Kidney capillary endothelial cell (primary cell): ENCODE measurements at regions not wholly inside any gene's neighbourhood (a gene's known extent, or its start where the extent isn't known, plus 50 kb on each side); places are given as distances from the start of the nearest gene placed in this dataset.

ENCODE experiments used
- DNase-seq: peaks from one replicate; pipeline ENCODE4 v3.0.0-alpha.2; 2018; ENCODE audit warnings: low spot score

DNA sequence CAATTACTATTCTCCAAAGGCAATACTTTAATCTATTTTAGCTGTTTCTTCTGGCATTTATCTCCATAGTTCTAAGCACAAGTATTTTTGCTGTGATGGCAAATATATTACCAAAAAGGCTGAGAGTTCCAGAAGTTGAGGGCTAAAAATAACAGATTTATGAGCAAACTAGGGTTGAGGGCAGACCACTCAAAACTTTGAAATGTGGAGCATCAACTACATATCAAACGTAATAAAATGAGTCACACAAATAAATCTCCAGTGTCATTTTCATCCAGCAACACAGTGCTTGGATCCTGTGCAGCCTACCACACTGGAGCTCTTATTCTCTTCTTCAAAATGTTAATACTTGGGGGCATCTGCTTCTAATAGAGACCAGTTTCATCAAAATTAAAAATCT, 163.9 kb downstream of the HS3ST1 start:
- DNase-seq: no peak

DNA sequence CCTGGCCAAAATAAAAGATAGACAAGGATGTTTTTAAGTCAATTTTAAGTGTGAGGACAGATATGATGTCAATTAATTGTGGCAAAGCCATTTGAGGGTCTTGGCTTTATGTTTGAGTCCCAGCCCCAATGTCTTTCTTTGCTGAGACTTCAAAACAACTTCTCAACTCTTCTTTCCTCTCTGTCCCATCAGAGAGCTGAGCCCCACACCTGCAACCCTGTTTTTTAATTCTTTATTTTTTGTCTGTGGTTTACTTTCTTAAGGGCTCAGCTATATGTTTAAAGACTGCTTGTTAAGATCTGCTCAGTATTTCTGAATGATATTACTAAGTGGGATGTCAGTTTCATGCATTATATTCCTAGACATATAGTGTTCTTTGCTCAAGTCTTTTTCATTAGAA, 164.3 kb downstream of the HS3ST1 start:
- no peak for DNase-seq

DNA sequence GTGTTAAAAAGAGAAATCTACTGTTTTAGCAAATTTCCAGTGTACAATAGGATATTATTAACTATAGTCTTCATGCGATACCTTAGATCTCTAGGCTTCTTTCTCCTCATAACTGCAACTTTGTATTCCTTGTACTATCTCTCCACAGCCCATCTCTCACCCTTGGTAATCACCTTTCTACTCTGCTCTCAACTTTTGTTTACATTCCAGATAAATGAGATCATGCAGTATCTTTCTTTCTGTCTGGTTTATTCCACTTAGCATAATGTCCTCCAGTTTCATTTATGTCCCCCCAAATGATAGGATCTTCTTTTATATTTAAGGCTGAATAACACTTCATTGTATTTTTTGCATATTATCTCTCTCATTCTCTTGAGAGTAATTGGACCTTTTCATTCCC, 165.5 kb downstream of the HS3ST1 start:
- DNase-seq: no peak

DNA sequence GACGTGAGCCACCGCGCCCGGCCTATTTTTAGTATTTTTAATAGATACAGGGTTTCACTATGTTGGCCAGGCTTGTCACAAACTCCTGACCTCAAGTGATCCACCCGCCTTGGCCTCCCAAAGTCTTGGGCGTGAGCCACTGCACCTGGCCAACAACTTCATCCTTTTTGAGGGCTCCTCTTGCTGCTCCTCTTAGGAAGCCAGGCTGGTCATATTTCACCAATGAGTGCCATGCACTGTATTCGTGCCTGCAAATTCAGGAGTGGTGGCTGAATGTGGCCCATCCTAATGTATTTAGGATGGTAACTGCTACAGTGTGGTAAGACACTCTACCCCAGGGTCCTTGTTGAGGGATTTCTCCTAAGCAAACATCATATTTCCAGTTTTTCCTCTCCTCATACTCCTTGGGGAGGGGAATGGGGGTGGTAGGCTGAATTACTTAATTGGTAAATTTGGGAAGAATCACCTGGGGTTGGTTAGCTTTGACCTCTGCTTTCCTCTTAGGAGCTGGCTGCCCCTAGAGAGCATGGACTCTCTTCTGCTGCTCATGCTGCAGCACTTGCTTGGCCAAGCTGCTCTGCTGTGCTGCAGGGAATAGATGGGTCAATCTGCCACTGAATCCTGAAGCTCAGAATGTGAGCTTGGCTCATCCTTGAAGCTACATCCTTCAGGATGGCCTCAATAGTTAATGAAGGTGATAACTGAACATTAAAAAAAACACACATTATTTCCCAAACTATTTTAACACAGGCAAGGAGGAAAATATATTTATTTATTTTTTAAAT, 167.4 kb downstream of the HS3ST1 start:
- DNase-seq: no peak

DNA sequence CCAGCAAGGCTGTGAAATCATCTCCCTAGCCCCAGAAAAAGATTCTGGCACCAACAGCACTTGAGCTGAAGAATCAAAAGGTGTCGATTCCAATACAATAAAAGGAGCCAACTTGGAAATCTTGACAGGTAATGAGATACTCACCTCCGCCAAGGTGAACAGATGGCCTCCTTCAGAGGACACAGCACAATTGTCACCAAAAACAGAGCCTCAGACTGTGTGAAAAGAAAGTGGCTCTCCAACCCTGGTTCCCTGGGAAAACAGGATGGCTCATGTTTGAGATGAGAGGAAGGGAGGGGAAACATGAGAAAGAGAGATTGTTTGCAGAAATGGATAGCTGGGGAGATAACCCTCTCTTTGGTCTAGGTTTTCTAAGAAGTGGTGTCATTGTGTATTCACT, 168.9 kb downstream of the HS3ST1 start:
- DNase-seq: no peak

DNA sequence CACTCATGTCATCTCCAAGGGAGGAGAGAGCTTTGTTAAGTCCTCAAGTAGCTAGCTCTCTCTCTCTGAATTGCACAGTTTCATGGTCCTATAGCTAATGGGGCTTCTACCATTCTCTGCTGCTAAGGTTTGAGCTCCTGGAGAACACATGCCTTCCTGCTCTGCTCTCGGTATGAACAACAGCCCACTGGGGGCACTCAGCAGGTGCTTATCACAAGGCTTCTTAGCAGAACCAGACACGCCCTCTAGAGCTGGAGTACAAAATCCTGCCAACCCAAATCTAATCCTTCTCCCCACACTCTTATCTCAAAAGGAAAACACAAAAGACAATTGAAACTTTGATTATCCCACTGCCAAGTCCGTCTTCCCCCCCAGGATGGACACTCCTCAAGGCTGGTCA, 176.5 kb downstream of the HS3ST1 start:
- DNase-seq: no peak

DNA sequence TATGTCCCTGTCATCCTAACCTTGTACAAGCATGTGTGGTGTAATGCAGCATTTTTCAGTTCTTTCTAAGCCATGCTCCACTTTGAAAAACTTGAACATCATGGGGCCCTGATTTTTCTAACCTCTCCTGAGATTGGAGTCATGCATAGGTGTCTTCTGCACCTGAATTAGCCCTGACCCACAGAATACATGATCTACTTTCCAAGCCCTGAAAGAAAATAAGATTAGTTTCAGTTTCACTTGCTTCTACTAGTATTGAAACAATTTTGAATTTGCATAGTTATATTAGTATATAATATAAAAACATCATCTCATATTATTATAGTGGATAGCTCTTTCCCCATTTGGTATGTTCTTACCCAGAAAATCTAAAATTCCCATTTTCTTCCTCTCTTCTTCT, 178.2 kb downstream of the HS3ST1 start:
- no peak for DNase-seq

DNA sequence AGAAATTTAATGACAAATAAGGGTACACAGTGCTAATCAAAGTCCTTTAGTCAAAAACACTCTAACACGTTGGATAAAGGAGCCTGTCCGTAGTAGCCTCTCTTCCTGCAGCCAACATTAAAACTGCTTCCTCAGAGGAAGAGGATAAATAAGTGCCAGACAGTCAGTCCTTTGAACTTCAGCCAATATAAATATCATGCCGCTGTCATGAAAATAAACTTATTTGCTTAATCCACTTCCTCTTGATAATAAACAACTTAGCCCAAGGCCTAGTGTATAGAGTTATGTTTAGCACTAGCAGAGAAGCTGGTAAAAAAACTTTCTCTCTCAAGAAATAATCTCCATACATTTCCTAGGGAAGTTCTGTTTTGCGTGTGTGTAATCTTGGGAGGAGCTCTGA, 196.7 kb downstream of the HS3ST1 start:
- peak; percentile 18 for DNase-seq

DNA sequence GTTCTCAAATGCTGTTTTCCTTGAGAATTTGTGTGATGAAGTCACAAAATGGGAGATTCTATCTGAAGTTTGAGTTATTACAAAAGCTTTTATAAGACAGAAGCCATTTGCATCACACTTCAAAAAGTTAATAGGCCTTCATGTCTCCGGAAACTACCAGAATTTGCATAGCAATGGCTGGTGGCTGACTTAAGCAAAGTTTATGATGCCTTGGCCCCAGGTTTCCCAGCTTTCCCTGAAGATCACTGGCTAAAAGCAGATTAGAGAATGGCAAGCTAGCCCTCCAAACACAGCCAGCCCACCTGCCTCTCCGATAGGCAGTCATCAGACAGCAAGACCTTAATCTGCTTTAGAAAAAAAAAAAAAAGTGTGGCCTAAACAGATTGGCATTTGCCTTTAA, 197.8 kb downstream of the HS3ST1 start:
- DNase-seq: no peak

DNA sequence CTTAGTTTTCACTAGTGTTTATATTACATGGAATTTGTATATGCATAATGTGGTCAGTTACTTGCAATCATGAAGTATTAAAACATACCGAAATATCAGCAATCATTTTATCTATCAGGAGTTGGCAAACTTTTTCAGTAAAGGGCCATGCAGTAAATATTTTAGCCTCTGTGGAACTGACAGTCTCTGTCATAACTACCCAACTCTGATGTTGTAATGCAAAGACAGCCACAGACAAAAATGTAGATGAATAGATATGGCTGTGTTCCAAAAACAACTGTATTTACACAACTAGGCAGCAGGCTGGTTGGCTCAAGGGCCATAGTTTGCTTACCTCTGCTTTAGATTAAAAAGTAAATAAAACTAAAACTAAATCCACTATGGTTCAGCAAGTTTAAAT, 200.2 kb downstream of the HS3ST1 start:
- DNase-seq: no peak

DNA sequence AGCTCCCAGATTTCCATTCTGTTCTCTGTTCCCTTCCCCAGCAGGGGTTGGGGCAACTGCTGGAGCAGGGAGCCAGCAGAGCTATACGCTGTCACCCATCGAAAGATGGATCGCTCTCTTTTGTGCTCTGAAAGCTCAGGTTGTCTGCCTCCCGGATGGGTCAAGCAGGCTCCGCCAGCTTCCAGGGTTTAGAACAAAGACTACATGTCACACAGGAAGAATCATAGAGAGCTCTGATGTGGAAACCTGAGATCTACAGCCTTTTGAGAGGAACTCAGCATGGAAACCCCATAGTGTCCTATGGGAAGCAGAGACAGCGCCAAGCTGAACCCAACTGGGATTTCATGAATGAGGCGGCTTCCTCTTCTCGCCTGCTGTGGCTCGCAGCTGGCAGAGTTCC, 205.4 kb downstream of the HS3ST1 start:
- no peak for DNase-seq

DNA sequence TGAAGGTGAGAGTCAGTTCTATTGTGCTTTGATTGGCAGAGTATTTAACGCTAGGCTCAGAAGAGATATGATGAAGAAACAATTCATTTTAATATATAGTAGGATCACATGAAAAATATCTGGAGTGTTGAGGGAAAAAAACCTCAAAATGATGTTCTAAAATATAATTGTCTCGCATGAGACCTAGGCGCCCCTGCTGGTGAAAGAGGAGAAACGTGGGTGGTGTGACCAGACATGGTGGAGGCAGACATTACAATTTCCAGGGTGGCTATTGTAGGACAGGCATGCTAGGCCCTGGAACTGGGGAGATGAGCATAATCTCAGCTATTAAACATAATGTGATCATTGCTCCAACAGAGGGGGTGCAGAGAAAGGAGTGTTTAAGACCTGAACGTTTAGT, 210.0 kb downstream of the HS3ST1 start:
- no peak for DNase-seq

DNA sequence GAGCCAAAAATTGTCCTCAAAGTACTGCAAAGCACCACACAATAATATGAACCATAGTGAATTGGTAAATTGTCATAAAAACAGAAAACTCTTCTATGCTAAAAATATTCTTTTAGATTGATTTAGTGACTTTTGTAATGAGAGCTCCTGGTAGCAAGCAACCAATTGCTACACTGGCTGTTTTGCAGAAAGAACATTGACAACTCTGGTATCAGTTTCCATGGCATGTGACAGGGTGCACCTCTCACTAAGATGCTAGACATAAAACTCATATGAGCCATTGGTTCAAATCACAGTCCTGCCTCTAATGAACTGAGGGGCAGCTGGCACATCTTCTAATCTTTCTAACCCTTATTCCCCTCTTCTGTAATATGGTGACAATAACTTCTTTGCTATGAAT, 212.2 kb downstream of the HS3ST1 start:
- no peak for DNase-seq

DNA sequence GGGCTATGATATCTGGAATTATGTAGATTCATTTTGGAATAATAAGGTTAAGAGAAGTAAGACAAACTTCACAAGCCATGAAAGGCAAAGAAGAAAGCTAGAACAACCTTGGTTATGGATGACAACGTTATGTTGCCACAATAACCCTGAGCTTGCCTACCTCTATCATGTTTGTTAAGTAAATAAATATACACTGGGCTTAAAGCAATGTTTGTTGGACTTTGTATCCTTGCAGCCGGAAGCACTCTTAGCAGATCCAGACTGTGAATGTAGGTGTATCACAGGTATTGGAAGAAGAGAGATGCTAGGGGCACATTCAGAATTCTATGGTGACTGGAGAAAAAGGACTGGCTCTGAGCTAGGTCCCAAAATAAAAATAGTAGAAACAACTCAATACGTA, 214.4 kb downstream of the HS3ST1 start:
- DNase-seq: no peak

DNA sequence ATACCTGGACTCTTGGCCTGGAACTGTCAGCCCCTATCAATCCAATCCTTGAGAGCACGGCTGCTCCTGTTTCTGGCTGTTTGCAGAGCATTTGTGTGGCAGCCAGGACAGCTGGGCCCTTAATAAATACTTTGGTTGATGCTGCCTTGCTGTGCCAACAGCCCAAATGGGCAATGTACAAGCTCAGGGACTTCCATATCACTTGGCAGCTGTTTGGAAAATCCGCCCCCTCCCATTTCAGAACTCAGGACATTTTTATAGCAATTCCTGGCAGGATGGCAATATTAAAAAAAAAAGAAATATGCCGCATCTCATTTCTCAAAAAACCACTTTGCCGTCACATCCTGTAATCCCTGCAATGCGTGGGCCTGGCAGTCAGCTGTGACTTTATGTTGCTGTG, 218.9 kb downstream of the HS3ST1 start:
- no peak for DNase-seq

DNA sequence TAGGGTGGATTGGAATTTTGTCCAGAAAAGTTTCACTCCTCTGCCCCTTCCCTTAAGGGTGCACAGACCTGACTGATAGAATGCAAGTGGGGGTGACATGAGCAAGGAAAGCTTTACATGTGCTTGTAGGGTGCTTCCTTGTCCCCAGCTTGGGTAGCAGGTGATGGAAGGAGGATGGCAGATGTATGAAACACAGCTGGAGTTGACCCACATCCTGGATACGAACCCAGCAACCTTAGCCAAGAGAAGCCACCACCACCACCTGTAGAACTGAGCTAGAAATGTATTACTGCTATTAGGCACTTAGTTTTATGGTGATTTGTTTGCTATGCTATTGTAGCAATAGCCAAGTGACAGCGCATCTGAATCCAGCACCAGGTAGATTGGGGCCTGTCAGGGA, 227.4 kb downstream of the HS3ST1 start:
- no peak for DNase-seq

DNA sequence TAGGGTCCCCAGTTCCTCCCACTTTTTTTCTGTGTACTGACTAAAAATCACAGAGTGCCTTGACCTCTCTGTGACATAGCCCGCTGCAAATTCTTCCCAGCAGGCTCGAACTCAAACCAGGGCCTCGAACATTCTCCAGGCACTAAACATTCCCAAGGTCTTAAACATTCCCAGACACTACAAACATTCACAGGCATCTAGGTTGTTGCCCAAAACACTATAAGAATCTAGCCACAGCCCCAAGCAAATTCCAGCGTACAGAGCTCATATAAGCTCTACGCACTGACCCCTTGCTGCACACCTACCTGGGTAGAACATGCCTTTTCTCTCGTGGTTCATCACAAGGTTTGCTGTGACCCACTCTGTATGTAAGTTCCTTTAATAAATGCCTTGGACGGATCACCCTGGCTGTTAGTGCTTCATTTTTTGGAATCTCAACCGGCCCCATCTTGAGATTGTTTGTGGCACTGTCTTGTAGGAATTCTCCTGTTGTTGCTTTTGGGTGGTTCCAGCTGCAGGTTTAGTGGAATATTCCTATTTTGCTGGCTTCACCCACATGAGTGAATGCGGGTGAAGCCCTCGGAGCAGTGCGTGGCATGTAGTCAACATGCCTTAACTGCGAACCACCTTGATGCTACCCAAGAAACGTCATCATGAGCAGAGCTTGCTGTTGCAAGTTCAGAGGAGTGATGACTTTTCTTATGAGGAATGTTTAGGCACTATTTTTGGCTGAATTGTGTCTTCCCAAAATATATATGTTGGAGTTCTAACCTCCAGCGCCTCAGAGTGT, 230.0 kb downstream of the HS3ST1 start:
- DNase-seq: no peak

DNA sequence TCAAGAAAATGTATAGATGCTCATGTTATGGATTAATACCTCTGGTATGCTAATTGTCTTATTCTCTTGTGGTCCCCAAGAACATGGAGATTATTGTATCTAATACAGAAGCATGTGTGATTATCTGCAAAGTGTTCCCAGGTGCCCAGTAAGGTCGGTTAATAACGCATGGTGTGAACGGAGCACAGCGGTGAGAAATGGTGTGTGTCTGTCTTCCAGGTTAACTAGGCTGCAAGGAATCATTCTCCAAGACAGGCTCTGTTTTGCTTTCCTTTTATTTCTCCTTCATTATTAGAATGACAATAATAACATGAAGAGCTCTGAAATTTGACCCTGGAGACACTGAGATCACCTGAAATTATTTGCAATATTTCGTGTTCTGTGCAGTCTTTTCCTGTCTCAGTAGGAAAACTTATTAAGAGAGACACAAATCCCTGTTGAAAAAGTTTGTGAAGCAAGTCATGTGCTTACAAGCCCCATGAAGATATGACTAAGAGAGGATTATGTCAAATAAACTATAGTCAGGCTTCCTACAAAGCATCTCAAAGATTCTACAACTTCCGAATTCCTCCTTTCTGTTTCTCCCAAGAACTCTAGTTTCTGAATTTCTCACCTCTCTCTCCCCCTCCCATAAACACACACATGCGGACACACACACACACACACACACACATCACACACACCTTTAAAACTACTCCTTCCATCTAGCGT, 230.9 kb downstream of the HS3ST1 start:
- no peak for DNase-seq

DNA sequence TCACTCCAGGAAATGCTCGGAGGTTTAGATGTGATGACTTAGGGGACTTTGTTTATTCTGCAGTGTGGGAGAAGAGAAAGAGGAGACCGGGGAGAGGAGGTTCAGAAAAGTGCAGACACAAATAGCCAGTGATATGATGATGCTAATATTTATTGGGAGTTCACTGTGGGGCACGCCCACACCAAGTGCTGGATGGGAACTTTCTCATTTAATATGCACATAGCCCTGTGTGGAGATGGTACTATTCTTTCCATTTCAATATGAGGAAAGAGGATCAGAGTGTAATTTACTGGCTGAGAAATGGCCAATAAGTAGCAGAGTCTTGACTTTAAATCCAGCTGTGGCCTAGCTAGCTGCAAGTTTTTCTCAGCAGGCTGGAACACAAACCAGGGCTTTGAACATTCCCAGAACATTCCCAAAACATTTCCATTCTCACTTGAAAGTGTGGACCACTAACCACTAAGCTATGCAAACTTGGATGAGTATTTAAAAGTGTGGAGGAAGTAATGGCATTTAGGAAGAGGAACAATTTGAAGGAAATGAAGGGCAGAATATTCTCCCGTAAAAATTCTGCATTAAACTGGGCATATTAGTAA, 231.7 kb downstream of the HS3ST1 start:
- no peak for DNase-seq

DNA sequence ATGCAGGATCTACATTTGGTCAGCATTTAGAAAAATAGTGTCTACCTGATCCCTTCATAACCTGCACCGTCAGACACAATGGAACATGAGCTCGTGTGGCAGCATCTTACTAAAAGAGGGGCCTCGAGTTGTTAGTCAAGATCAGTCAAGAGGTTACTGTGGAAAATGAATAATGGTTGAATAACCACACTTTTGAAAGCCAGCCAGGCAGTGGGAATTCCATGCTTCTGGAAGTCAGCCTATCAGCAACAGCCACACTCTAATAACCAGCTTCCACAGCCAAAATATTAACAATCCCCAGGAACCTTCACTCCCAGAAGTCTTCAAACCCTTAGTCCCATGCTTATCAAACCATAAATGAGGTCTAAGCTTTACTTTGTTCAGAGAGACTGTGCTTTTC, 234.3 kb downstream of the HS3ST1 start:
- no peak for DNase-seq

DNA sequence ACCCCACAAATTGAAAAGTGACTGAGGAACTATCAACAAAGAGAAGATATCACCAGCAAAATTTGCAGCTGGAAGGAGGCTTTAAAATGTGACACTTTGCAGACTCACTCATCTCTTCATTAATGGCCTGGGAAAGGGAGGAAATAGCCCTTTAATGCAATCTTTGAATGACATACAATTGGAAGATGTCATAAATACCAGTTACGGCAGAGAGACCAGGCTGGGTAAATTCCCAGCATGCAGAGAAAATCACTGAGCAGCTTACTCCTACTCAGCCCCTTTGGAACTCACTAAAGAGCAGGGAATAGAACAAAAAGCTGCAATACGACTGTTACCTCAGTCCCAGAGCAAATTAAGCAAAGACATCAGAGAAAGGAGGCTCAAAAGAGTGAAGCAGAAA, 238.9 kb downstream of the HS3ST1 start:
- no peak for DNase-seq

DNA sequence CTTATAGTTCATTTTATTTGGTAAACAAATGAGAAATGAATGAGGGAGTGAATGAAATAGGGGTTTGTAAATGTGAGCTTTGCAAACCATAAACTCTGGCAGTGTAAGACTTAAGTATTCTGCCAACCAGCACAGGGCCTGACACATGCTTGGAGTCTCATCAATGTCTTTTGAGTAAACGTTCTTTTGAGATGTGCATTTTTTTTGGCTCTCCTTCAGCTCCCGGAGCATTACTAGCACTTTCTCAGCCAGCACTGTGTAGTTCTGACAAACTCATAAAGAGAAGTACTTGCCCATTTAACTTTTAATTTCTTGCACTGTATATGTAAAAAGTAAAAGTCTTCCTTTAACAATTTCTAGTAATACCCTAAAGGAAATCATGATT, 245.3 kb downstream of the HS3ST1 start:
- no peak for DNase-seq
